HG02571 (cell line): ENCODE measurements at regions not wholly inside any gene's neighbourhood (a gene's known extent, or its start where the extent isn't known, plus 50 kb on each side); places are given as distances from the start of the nearest gene placed in this dataset.
"Not testable (repeated sequence)": the region's sequence is repeated elsewhere in the genome, so short reads cannot be mapped to it uniquely, and the experiment has no call there.

ENCODE experiments used
- ATAC-seq: cut with Tn5 transposase; IDR thresholded peaks from one replicate; pipeline ENCODE4 v1.9.1; 2021; ENCODE audit warnings: mild to moderate bottlenecking, moderate library complexity; ENCODE audit not compliant: unreplicated experiment

DNA sequence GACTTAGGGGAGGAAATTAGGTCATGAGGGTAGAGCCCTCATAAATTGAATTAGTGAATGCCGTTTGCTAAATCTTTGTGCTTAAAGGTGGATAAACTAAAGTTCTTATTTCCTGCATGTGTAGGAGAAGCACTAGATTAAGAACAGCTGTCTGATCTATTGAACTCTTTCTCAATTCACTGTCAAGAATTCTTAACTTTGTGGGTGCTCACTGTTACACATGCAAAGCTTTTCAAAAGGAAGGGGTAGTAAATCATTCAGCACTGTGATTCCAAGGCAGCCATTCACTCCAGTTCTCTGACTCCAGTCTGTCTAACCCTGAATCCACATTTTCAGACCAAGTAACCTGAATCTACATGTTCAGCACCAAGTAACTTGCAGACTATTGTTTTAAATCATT is 1520.1 kb downstream of the PCDH18 start:
- ATAC-seq = no peak

- no peak for ATAC-seq
Measured at GRCh38 chr4:136009258-136009832, 1522.9 kb downstream of the PCDH18 start.

DNA sequence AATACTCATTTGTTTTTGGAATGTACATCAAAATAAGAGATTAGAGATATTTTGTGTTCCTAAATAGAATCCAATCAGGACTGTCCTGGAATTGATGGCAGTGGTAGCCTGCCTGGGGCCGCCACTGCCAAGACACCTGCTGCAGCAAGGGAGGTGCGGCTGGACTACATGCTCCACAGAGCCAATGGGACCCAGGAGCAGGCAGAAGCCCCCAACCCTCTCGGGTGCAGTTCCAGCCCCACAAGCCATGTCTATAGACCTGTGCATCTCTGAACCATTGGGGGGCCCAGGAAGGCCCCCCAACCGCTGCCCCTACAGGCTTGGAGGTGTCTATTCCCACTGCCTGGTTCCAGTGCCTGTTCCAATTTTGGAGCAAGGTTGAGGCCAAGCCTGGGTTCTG is 1524.3 kb downstream of the PCDH18 start:
- ATAC-seq = no peak

- no peak for ATAC-seq
Measured at GRCh38 chr4:136002316-136002715, 1530.0 kb downstream of the PCDH18 start.

GRCh38 chr4:136001791-136002190 is 1530.5 kb downstream of the PCDH18 start:
- no peak for ATAC-seq

GRCh38 chr4:136000246-136000645 is 1532.0 kb downstream of the PCDH18 start:
- no peak for ATAC-seq

DNA sequence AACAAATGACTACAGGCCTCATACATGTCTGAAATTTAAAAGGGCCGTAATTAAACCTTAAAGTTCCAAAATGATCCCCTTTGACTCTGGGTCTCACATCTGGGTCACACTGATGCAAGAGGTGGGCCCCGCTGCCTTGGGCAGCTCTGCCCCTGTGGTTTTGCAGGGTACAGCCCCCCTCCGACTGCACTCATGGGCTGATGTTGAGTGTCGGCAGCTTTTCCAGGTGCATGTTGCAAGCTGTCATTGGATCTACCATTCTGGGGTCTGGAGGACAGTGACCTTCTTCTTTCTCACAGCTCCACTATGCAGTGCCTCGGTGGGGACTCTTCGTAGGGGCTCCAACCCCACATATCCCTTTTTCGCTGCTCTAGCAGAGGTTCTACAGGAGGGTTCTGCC is 1537.9 kb downstream of the PCDH18 start:
- ATAC-seq = no peak

DNA sequence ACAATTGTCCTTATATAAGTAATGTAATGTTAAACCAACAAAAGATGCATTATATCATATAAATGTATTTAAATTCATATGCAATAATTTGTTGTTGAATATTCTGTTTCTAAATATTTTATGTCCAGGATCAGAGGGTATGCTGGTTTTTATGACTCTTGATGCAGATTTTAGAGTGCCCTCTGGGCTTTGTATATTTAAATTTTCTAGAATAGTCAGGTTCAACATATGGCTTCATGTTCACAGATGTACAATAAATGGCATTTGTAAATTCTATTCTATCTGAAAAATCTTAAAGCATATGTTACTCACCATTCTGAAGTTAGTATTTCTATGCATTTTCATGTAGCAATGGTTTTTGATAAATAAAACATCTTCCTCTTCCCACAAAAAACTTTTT is 1555.4 kb downstream of the PCDH18 start:
- ATAC-seq = no peak

DNA sequence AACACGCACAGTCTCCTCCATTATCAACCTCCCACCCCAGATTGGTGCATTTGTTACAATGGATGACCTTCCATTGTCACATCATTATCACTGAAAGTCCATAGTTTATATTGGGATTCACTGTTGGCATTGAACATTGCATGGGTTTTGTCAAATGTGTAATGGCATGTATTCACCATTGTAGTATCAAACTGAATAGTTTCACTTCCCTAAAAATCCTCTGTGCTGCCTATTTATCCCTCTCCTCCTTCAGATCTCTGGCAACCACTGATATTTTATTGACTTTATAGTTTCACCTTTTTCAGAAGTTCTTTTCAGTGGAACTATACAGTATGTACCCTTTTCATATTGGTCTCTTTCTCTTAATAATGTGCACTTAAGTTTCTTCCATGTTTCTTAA is 1565.4 kb downstream of the PCDH18 start:
- no peak for ATAC-seq

DNA sequence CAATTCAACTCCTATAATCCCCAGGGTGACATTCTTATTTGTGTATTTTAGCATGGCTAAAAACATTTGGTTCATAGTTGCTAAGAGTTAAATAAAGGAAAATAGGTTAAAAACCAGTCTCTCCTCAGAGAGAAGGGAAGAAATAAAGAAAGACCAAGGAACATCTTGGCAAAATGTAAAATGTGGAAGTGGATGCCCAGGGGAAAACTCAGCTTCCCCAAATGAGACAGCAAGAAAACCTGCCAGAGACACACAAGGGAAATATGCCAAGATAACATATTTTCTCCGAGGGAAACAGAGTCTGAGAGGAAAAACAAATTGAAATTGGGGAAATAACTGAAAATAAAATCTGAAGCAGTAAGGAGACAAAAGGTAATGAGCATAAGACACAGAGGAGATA is 1569.3 kb downstream of the PCDH18 start:
- no peak for ATAC-seq

GRCh38 chr4:135949931-135950330 is 1582.4 kb downstream of the PCDH18 start:
- ATAC-seq = no peak

DNA sequence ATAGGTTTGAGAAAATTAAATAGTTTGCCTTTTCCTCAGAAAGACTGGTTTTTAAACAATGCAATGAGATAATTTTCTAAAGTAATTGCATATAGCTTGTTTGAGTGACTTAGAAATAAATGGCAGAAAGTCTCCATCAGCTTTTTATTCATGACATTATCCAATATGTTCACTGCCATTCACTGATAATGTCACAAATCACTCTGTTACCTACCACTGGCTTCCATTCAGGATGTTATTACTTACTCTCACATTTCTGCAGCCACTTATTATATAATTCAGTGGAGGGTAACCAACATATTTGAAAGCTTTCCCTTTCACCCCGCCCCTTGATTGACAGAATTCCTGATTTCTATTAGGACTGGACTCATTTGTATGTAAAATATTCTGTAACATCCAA is 1583.5 kb downstream of the PCDH18 start:
- ATAC-seq = no peak

DNA sequence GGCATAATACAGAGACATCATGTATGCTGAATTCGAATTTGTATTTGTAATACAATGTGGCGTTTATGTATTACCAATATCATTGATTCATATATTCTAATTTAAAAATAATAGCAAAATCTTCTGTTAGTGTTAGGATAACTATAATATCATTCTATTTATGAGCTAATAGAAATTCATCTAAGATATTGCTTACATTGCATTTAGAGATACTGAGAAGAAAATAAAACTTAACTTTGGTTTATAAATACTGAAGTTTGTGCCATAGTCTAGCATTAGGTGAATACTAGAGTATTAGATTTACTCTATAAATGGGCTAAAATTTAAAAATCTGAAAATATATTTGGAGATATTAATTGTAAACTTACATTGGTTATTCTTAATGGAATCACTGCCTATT is 1590.6 kb downstream of the PCDH18 start:
- no peak for ATAC-seq

DNA sequence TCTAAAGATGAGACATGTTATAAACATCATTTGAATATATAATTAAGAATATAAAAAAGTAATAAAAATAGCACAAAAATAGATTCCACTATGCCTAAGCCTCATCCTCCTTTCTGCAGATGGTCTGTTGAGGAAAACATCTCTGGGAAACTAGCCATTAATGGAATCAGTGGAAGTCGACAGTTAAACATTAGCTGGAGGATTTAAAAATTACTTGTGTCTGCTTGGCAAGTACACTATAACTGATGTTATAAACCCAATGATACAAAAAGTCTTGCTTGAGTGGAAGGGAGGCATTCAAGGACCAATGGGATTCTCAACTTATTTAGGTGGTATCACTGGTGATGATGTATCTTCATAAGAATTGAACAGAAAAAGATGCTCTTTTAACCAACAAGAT is 1598.3 kb downstream of the PCDH18 start:
- no peak for ATAC-seq

DNA sequence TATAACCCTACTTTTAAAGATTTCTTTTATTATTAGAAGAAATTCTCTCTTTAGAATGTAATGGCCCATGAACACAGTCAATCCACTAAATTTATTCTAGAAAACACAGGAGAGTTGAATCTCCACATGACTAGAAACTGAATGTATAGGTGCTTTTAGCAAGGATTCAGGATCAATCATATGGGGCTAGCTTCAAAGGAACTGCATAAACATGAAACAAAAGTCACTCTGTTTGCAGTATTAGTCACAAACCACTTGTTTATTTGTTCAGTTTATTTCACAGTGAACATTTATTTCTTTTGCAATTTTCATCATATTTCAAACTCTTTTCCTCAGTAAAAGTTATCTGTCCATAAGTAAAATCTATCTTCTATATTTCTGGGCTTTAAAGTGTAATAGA is 1604.6 kb downstream of the PCDH18 start:
- ATAC-seq = no peak

- ATAC-seq = no peak
Measured at GRCh38 chr4:135921081-135921480, 1611.2 kb downstream of the PCDH18 start.

DNA sequence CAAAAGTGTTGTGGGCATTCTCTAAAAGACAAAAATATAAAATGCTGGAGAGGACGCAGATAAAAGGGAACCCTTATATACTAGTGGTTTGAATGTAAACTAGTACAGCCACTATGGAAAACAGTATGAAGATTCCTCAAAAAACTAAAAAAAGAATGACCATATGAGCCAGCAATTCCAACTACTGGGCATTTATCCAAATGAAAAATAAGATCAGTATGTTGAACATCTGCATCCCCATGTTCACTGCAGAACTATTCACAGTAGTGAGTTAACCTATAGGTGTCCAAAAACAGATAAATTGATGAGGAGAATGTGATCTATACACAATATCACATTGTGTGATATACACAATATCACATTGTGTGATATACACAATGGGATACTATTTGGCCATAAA is 1615.3 kb downstream of the PCDH18 start:
- no peak for ATAC-seq

- no peak for ATAC-seq
Measured at GRCh38 chr4:135900956-135901355, 1631.3 kb downstream of the PCDH18 start.

GRCh38 chr4:135864304-135864703 is 1662.7 kb upstream of the PABPC4L start:
- ATAC-seq = not testable (repeated sequence)

GRCh38 chr4:135840781-135841180 is 1639.2 kb upstream of the PABPC4L start:
- ATAC-seq = no peak

DNA sequence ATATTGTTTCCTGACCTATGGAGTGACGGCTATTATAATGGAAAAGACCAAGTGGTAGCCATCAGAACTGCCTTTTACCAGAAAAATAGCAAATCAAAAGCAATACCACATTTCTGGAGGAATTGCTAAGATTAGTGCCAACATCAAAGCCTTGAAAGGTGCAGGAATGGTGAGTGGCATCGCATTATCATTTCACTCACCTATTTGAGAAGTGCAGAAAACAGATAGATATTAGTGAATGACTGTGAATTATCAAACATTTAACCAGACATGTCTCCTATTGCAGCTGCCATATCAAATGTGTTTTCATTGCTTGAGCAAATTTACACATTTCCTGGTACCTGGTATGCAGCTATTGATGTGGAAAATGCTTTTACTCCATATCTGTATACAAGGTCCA is 1638.1 kb upstream of the PABPC4L start:
- ATAC-seq = no peak

DNA sequence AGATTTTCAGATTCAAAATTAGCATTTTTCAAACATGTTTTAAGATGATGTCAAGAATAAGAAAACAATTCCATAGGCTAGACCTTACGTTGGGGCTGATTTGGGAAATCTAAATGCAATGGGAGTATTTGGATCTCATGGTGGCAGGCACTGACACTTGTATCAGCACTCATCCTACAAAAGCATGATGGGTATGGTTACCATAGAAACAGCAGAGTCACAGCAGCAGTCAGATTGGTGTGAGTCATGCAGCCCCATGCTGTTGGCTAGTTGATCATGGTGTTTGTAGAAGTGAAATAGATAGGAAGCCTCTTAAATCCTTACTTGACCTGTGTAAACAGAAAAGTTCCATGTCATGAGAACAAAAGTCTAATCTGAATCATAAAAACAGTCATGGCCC is 1637.3 kb upstream of the PABPC4L start:
- ATAC-seq = no peak

DNA sequence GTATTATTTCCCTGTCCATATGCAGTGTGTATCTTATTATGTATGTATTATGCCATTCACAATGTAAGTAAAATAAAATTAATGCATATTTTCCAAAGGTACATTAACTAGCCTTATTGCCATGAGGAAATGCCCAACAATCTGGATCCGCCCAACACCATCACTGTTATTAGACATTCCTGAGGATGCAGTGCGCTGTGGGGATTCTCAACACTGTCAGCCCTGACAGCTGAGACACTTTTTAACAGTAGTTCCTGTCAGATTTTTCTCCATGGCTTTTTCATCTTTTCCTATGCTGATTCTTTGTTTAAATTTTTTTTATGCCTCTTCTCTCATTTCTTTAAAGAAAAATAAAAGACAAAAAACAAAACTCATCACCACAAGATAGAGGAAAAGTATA is 1632.9 kb upstream of the PABPC4L start:
- no peak for ATAC-seq

DNA sequence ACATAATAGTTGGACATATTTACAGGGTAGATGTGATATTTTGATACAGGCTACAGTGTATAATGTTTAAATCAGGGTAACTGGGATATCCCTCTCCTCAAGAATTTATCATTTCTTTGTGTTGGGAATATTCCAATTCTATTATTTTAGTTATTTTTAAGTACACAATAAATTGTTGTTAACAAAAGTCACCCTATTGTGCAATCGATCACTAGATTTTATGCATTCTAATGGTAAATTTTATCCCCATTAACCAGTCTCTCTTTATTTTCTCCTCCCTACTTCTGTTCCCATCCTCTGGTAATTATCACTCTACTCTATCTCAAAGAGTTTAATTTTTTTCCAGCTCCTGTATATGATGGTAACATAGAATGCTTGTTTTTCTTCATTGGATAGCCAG is 1631.9 kb upstream of the PABPC4L start:
- ATAC-seq = no peak
